H1 (cell line): ENCODE measurements at regions not wholly inside any gene's neighbourhood (a gene's known extent, or its start where the extent isn't known, plus 50 kb on each side); places are given as distances from the start of the nearest gene placed in this dataset.

ENCODE experiments used
- FOSL1 ChIP-seq: IDR thresholded peaks from 2 replicates; pipeline ENCODE4 v1.6.1; 2011; ENCODE audit warnings: mild to moderate bottlenecking, low read depth, low read length, moderate library complexity; ENCODE audit not compliant: insufficient read depth
- SIN3A ChIP-seq, 2 experiments: IDR thresholded peaks in 1 of 2; conservative IDR thresholded peaks in 1 of 2; 2 replicates each; pipeline ENCODE4 v1.6.1; 2011 to 2012; ENCODE audit warnings: low read length in 2 of 2, improper control_type of control experiment in 1 of 2, low read depth in 1 of 2, mild to moderate bottlenecking in 1 of 2
- SIRT6 ChIP-seq: IDR thresholded peaks from one replicate; pipeline ENCODE4 v1.7.1; 2012; ENCODE audit warnings: low read length, inconsistent platforms
- SP2 ChIP-seq: IDR thresholded peaks from 2 replicates; pipeline ENCODE4 v1.6.1; 2012; ENCODE audit warnings: mild to moderate bottlenecking, low read length, inconsistent platforms
- TF ChIP-seq, protein P1 (sequence below): fragments of 300-600 bp; sonication (generic); IDR thresholded peaks from 2 replicates; pipeline ENCODE4 v1.7.1; 2012; ENCODE audit warnings: low read length, moderate library complexity, mild to moderate bottlenecking, inconsistent platforms; ENCODE audit not compliant: insufficient replicate concordance

DNA sequence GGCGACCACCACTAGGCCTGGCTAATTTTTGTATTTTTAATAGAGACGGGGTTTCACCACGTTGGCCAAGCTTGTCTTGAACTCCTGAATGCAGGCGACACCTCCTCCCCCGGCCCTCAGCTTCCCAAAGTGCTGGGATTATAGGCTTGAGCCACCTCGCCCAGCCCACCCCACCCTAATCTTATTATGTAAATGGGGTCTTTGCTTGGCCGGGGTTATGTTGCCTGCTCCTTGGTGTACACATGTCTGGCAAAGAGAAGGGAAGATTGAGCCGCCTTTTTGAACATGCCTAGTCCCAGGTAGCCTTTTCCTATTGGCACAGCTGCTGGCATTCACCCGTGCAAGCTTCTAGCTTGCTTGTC is 106.8 kb downstream of the KCTD15 start (continued):
- TF ChIP-seq, protein P1, sequence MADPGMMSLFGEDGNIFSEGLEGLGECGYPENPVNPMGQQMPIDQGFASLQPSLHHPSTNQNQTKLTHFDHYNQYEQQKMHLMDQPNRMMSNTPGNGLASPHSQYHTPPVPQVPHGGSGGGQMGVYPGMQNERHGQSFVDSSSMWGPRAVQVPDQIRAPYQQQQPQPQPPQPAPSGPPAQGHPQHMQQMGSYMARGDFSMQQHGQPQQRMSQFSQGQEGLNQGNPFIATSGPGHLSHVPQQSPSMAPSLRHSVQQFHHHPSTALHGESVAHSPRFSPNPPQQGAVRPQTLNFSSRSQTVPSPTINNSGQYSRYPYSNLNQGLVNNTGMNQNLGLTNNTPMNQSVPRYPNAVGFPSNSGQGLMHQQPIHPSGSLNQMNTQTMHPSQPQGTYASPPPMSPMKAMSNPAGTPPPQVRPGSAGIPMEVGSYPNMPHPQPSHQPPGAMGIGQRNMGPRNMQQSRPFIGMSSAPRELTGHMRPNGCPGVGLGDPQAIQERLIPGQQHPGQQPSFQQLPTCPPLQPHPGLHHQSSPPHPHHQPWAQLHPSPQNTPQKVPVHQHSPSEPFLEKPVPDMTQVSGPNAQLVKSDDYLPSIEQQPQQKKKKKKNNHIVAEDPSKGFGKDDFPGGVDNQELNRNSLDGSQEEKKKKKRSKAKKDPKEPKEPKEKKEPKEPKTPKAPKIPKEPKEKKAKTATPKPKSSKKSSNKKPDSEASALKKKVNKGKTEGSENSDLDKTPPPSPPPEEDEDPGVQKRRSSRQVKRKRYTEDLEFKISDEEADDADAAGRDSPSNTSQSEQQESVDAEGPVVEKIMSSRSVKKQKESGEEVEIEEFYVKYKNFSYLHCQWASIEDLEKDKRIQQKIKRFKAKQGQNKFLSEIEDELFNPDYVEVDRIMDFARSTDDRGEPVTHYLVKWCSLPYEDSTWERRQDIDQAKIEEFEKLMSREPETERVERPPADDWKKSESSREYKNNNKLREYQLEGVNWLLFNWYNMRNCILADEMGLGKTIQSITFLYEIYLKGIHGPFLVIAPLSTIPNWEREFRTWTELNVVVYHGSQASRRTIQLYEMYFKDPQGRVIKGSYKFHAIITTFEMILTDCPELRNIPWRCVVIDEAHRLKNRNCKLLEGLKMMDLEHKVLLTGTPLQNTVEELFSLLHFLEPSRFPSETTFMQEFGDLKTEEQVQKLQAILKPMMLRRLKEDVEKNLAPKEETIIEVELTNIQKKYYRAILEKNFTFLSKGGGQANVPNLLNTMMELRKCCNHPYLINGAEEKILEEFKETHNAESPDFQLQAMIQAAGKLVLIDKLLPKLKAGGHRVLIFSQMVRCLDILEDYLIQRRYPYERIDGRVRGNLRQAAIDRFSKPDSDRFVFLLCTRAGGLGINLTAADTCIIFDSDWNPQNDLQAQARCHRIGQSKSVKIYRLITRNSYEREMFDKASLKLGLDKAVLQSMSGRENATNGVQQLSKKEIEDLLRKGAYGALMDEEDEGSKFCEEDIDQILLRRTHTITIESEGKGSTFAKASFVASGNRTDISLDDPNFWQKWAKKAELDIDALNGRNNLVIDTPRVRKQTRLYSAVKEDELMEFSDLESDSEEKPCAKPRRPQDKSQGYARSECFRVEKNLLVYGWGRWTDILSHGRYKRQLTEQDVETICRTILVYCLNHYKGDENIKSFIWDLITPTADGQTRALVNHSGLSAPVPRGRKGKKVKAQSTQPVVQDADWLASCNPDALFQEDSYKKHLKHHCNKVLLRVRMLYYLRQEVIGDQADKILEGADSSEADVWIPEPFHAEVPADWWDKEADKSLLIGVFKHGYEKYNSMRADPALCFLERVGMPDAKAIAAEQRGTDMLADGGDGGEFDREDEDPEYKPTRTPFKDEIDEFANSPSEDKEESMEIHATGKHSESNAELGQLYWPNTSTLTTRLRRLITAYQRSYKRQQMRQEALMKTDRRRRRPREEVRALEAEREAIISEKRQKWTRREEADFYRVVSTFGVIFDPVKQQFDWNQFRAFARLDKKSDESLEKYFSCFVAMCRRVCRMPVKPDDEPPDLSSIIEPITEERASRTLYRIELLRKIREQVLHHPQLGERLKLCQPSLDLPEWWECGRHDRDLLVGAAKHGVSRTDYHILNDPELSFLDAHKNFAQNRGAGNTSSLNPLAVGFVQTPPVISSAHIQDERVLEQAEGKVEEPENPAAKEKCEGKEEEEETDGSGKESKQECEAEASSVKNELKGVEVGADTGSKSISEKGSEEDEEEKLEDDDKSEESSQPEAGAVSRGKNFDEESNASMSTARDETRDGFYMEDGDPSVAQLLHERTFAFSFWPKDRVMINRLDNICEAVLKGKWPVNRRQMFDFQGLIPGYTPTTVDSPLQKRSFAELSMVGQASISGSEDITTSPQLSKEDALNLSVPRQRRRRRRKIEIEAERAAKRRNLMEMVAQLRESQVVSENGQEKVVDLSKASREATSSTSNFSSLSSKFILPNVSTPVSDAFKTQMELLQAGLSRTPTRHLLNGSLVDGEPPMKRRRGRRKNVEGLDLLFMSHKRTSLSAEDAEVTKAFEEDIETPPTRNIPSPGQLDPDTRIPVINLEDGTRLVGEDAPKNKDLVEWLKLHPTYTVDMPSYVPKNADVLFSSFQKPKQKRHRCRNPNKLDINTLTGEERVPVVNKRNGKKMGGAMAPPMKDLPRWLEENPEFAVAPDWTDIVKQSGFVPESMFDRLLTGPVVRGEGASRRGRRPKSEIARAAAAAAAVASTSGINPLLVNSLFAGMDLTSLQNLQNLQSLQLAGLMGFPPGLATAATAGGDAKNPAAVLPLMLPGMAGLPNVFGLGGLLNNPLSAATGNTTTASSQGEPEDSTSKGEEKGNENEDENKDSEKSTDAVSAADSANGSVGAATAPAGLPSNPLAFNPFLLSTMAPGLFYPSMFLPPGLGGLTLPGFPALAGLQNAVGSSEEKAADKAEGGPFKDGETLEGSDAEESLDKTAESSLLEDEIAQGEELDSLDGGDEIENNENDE: no peak
- TF ChIP-seq SIRT6 (no peak), SIN3A (conservative IDR thresholded peaks at IDR 0.05 in 1 of 2, IDR thresholded peaks at IDR 0.05 in 1 of 2; ENCODE audit: low read depth in 1 of 2, low read length in 2 of 2) (no peak), FOSL1 (no peak), SP2 (no peak)
